Smooth muscle cell (in vitro differentiated cells): ENCODE measurements at regions not wholly inside any gene's neighbourhood (a gene's known extent, or its start where the extent isn't known, plus 50 kb on each side); places are given as distances from the start of the nearest gene placed in this dataset.
A peak's percentile ranks its signal among the peaks of the same experiment; 100 is the strongest.

Experiments
- DNase-seq: peaks from one replicate; lab custom pipeline; 2025; ENCODE audit not compliant: unreplicated experiment; lab: John Stamatoyannopoulos, UW
- H2AFZ ChIP-seq: fragments of 200-600 bp; sonication (generic); 2 replicates; pipeline ENCODE4 v1.6.0; 2016; ENCODE audit warnings: antibody characterized with exemption, low read depth, mild to moderate bottlenecking
- H3F3A ChIP-seq: fragments of 200-600 bp; sonication (generic); 2 replicates; pipeline ENCODE4 v1.6.0; 2017; ENCODE audit warnings: antibody characterized with exemption, low read depth
- H3K27ac ChIP-seq: fragments of 200-600 bp; sonication (generic); 2 replicates; pipeline ENCODE4 v1.5.1; 2016; ENCODE audit warnings: low read depth, mild to moderate bottlenecking
- H3K27me3 ChIP-seq: fragments of 200-600 bp; sonication (generic); 2 replicates; pipeline ENCODE4 v1.6.1; 2016; ENCODE audit warnings: low read depth, mild to moderate bottlenecking
- H3K36me3 ChIP-seq: fragments of 200-600 bp; sonication (generic); 2 replicates; pipeline ENCODE4 v1.5.1; 2016; ENCODE audit warnings: low read depth
- H3K4me1 ChIP-seq: fragments of 200-600 bp; sonication (generic); 2 replicates; pipeline ENCODE4 v1.5.1; 2016; ENCODE audit warnings: low read depth
- H3K4me2 ChIP-seq: fragments of 200-600 bp; sonication (generic); 2 replicates; pipeline ENCODE4 v1.6.0; 2016; ENCODE audit warnings: mild to moderate bottlenecking
- H3K4me3 ChIP-seq: fragments of 200-600 bp; sonication (generic); 2 replicates; pipeline ENCODE4 v1.5.1; 2016; ENCODE audit warnings: mild to moderate bottlenecking
- H3K79me2 ChIP-seq: fragments of 200-600 bp; sonication (generic); 2 replicates; pipeline ENCODE4 v1.6.0; 2016; ENCODE audit warnings: low read depth, mild to moderate bottlenecking
- H3K9ac ChIP-seq: fragments of 200-600 bp; sonication (generic); 2 replicates; pipeline ENCODE4 v1.6.0; 2016; ENCODE audit warnings: low read depth
- H3K9me3 ChIP-seq: fragments of 200-600 bp; sonication (generic); replicated peaks from 2 replicates; pipeline ENCODE4 v1.5.1; 2016; ENCODE audit warnings: low read depth
- H4K20me1 ChIP-seq: fragments of 200-600 bp; sonication (generic); 2 replicates; pipeline ENCODE4 v1.6.0; 2016; ENCODE audit warnings: low read depth
- WGBS: methylation state at CpG from one replicate; pipeline ENCODE4 v1.1.7; 2016; ENCODE audit warnings: low lambda C conversion rate; 5-methylcytosine and 5-hydroxymethylcytosine counted together
- TF ChIP-seq, protein P1 (sequence below): fragments of 200-600 bp; sonication (generic); IDR thresholded peaks from 2 replicates; pipeline ENCODE4 v1.5.1; 2017; ENCODE audit warnings: borderline replicate concordance, mild to moderate bottlenecking, antibody characterized with exemption; ENCODE audit not compliant: insufficient read depth, poor library complexity, severe bottlenecking

DNA sequence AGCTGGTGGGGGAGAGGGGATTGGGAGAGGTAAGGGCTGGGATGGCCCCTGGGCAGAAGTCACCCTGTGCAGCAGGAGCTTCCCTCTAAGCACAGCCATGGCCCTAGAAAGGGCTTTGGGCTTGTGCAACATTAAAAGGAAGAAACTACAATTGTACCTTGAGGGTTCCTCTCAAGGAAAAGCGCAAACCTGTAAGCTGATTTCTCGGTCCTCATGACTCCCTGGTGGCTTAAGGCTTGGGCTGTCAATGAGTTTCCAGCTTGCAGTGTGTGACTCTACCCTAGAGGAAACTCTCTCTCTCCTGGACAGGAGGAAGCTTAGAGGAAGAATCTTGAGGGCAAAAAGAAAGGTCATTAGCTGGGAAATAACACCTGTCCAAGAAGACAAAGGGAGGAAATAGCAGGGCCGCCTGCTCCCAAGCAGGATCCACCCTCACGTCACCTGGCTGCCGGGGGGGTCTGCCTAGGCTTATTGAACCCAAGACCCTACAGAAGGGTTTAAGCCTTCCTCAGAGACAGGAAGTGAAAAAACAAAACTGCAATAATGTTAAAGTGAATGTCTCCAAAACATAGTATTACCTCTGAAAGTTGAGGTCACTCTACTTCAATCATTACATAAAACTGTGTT is 112.5 kb downstream of the WDR11 start:
- Histone ChIP-seq H3K27me3 (no peaks in the 10 kb centered on the region), H3K9me3 (no peaks in the 10 kb centered on the region), H3K79me2 (no peaks in the 10 kb centered on the region), H3K9ac (no peak overlapping the region), H3K4me3 (no peak overlapping the region), H3K36me3 (no peaks in the 10 kb centered on the region), H2AFZ (no peak overlapping the region), H3K27ac (no peak overlapping the region), H4K20me1 (no peaks in the 10 kb centered on the region), H3F3A (peaks cover 14% of the 10 kb centered on the region), H3K4me1 (peaks cover 36% of the 10 kb centered on the region), H3K4me2 (no peak overlapping the region)
- WGBS: 81% methylated on average over 5 of the region's 5 CpGs
- no peak for DNase-seq
- TF ChIP-seq, protein P1, sequence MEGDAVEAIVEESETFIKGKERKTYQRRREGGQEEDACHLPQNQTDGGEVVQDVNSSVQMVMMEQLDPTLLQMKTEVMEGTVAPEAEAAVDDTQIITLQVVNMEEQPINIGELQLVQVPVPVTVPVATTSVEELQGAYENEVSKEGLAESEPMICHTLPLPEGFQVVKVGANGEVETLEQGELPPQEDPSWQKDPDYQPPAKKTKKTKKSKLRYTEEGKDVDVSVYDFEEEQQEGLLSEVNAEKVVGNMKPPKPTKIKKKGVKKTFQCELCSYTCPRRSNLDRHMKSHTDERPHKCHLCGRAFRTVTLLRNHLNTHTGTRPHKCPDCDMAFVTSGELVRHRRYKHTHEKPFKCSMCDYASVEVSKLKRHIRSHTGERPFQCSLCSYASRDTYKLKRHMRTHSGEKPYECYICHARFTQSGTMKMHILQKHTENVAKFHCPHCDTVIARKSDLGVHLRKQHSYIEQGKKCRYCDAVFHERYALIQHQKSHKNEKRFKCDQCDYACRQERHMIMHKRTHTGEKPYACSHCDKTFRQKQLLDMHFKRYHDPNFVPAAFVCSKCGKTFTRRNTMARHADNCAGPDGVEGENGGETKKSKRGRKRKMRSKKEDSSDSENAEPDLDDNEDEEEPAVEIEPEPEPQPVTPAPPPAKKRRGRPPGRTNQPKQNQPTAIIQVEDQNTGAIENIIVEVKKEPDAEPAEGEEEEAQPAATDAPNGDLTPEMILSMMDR: no peak

DNA sequence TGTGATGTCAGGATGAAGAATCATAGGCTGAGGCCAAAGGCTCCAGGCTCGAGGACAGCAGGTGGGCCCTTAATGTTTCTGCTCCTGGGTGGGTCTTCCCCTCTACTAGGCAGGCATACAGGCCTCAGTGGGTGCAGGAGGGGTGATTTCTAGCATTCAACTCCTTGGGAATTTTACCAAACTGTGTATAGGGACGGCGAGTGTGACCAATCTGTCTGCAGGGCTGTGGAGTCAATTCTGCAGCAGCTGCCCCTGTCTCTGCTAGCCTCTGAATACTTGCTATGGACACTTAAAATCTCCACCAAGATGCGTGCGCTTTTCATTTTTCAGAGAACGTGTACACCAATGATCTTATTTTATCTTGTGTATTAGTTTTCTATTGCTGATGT is 115.5 kb downstream of the WDR11 start:
- no peak for DNase-seq
- H3K4me2 ChIP-seq: peak overlapping the region; percentile 48
- H3K4me3 ChIP-seq: no peak overlapping the region
- peaks cover 29% of the 10 kb centered on the region for H3K4me1 ChIP-seq
- no peak overlapping the region for H2AFZ ChIP-seq
- peaks cover 10% of the 10 kb centered on the region for H3F3A ChIP-seq
- no peaks in the 10 kb centered on the region for H3K9me3 ChIP-seq
- no peaks in the 10 kb centered on the region for H3K36me3 ChIP-seq
- no peaks in the 10 kb centered on the region for H4K20me1 ChIP-seq
- H3K27ac ChIP-seq: peak overlapping the region; percentile 70
- 80% methylated on average over 6 of the region's 6 CpGs for WGBS
- no peaks in the 10 kb centered on the region for H3K27me3 ChIP-seq
- TF ChIP-seq, protein P1: no peak
- H3K79me2 ChIP-seq: no peaks in the 10 kb centered on the region
- H3K9ac ChIP-seq: no peak overlapping the region

DNA sequence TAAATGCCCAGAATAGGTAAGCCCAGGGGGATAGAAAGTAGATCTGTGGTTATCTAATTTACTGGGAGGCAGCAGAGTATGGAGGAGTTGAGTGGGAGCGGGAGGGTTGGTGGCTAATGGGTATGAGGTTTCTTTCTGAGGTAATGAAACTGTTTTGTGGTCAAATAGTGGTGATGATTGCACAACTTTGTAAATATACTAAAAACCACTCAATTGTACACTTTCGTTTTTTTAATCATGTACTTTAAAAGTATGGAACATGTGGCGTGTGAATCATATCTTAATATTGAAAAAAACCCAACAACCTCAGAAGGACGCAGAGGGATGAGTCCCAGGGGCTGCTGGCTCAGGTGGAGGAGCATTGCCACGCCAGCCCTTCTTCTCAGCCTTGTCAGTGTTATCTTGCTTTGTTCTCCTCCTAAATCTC is 118.1 kb downstream of the WDR11 start:
- Histone ChIP-seq H2AFZ (no peak overlapping the region), H3K9me3 (no peaks in the 10 kb centered on the region), H3K36me3 (no peaks in the 10 kb centered on the region), H3K9ac (no peak overlapping the region), H3K27me3 (no peaks in the 10 kb centered on the region), H3K79me2 (no peaks in the 10 kb centered on the region), H3K4me3 (no peak overlapping the region), H3K27ac (no peak overlapping the region), H4K20me1 (no peaks in the 10 kb centered on the region), H3K4me2 (no peak overlapping the region), H3F3A (no peaks in the 10 kb centered on the region), H3K4me1 (peaks cover 6% of the 10 kb centered on the region)
- DNase-seq: no peak
- TF ChIP-seq, protein P1: no peak
- WGBS: 30% methylated on average over 5 of the region's 5 CpGs
